NCI-H2227 treated with DMSO at 0.1 percent for 48 hours (cell line): ENCODE measurements at regions not wholly inside any gene's neighbourhood (a gene's known extent, or its start where the extent isn't known, plus 50 kb on each side); places are given as distances from the start of the nearest gene placed in this dataset.

Experiments
- DNase-seq: peaks from one replicate; lab custom pipeline; 2025; lab: John Stamatoyannopoulos, UW

DNA sequence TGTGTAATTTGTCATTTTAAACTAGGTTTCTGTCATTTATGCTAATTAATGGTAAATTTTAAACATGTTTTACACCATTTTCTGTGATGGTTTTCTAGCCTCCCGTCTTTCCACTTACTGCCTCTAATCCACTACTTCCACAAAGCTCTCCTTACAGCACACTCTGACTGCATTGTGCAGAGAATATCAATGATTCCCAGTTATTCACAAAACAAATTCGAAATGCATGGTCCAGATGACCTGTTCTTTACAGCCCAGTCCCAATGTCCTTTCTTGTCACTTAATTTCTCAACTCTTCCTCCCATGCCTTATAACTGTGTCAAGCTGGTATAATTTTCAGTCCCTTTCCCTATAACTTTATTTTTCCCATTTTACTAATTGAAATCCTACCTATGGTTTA lies 770.5 kb downstream of the USP25 start:
- no peak for DNase-seq

DNA sequence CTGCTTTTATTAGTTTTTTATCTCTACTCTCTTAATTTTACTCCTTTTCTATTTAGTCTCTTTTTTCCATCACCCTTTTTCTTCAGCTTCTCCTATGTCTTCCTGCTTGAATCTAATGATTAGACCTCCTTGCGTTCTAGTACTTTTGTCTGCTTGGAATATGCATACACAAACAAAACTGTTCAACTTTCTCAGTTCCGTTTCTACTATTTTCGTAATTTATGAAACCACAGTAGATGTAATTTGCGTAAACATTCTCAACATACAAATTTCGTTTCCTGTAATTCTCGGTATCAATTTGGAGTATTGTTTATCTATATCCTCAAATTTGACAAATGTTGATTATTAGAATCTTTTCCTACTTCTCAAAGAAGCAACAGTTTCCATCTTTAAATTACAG lies 772.5 kb downstream of the USP25 start:
- DNase-seq, result no peak

DNA sequence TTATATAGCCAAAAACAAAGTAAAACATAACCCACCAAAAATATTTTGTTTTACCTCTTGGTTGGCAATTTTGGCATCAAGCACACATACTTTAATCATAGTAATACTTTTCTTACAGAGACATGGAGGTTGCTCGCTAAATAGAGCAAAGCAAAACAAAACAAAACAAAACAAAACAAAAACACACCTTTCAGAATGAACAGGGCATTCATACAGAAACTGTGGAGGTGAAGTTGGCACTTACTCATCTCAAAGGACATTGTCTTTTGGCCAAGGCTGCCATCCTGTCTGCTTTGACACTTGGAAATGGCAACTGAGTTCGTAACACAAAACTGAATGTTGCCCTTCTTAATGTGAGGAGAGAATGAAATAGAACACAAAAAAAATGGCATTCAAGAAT lies 773.1 kb downstream of the USP25 start:
- DNase-seq, result no peak

DNA sequence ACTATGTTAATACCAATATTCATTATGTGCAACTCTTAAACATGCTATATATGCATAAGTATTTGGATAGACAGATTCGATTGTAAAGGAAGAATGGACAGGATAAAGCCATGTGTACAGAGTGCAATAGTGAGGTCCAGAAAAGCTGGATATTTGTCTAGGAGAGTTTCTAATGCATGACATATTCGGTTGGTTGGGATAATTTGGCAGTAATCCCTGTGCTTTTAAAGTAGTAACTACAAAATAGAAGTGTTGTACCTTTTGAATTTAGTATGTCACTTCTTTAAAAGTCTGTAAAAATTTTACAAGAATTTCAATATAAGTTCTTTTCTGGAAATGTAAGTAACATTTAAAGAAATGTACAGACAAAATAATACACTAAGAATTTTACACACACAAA lies 774.5 kb downstream of the USP25 start:
- DNase-seq, result no peak

DNA sequence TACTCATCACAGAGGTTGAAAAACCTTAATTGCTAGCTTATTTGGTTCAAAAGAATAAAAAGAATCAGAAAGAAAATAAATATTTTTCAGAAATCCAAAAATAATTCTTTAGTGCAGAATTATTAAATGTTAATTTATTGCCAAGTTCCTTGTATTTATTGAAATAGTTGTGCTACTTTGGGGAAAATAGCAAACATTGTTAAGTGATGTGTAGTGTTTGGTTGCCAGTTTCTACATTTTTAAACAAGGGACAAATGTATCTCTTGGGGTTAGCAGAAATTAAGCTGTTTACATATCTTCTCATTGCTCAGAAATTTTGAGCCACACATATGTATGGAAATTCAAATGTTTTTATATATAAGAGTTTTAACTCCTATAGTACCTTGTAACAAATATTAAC lies 775.0 kb downstream of the USP25 start:
- DNase-seq, result no peak

DNA sequence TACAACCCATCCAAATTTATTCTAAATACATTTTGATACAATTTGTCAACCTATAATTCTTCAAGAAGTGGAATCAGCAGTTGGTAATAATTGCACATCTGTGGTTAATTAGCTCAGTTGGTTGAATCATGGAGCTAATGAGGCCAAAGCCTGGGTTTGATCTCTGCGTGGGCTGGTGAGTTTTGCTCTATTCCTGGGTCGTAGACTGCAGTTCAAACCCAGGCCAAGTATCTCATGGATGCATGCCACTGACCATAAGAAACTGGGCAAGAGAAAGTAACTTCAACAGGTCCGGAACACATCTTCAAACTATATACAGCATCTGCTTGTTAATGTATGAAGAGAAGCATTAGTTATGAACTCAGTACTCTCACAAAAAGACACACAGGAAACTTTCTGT lies 779.7 kb downstream of the USP25 start:
- no peak for DNase-seq

DNA sequence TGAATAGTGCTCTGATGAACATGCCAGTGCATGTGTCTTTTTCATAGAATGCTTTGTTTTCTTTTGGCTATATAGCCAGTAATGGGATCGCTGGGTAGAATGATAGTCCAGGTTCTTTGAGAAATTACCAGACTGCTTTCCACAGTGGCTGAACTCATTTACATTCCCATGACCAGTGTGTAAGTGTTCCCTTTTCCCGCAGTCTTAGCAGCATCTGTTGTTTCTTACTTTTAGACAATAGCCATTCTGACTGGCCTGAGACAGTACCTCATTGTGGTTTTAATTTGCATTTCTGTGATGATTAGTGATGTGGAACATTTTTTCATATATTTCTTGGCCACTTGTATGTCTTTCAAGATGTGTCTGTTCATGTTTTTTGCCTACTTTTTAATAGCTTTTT lies 784.5 kb downstream of the USP25 start:
- no peak for DNase-seq

DNA sequence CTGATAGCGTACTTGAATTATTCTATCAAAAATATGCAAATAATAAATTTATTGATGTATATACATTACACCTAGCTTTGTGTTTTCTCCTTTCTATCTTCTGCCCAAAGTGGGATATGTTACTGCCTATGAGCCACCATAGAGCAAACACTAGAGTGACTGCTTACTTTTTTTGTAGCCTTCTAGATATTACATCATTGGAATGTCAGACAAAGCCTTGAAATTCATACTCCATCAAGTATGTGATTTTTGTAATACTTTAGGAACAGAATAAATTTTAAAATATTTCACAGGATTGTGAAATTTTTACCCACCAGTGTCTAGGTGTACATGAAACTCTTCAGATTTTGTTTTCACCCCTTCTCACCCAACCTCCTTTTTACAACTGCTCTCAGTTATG lies 787.6 kb downstream of the USP25 start:
- no peak for DNase-seq

DNA sequence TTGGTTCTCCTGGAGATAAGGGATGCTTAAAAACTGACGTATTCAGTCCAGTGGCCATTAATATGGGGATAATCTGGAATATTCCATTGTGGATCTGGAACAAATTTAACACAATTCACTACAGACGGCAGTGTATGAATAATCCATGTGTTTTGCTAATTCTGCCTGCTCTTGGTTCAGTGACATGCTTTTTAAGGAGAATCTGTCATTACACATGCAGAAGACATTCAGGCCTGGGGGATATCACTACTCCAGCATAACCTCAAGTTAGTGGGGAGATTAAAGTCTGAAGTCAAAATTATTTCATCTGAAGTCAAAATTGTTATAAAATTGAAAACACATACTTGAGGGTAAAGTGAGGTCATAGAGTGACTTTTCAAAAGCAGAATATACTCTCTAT lies 789.3 kb downstream of the USP25 start:
- no peak for DNase-seq

DNA sequence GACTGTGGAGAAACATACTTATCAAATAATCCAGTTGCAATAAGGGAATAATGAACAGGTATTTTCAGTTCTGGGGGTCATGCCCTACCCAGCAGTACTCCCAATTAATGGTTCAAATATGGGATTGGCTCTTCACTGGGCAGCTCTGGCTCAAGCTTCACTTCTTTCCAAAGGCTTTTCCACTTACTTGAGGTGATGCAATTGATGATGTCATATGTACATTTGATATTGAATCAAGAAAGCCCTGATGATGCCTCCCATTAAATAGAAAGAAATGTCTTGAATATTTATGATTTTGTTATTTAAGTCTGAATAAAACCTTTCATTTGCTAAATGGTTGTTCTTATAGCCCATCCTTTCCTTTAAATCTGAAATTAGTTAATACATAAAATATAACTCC lies 789.9 kb downstream of the USP25 start:
- DNase-seq, result no peak

DNA sequence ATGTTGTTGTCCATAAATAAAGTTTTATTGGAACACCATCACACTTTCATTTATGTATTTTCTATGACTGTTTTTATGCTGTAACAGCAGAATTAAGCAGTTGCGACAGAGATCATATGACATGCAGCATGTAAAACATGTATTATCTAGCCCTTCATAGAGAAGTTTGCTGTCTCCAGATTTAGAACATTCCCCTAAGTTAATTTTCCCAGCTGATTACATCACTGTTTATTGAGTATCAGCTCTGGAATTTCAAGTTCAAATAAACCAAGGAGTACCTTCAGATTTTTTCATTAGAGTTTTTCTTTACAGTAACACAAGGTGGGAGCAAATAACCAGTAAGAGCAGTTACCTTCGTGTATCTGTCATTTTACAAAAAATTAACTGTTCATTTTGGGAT lies 792.8 kb downstream of the USP25 start:
- DNase-seq, result no peak

DNA sequence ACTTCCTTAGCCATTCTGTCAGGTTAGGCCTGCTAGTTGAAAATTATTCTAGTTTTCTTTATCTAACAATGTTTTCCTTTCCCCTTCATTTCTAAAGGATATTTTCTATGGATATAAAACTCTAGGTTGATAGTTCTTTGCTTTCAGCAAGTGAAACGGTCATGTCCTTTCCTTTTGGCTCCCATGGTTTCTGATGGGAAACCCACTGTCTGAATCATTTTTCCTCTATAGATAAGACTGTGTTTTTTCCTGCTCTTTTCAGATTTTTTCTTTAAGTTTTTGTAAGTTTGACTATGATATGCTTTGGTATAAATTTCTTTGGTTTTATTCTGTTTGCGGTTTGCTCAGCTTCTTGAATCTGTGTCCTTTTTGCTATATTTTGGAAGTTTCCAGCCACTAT lies 800.9 kb downstream of the USP25 start:
- no peak for DNase-seq

DNA sequence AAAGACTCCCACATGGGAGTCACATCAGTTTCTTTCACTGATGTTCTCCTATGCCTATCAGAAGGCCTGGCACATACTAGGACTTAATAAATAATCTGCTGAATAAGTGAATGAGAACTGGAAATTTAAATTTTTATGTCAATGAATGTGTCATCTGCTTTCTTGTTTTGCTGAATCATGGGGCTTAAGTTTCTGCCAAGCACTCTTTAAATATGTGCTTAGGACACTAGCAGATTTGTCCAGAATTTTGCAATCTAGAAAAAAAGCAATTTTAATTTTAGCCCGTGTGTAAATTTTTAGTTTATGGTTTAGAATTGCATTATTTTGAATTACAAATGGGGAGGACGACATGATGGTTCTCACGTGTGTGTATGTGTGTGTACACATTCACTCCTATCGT lies 803.1 kb downstream of the USP25 start:
- DNase-seq, result no peak

DNA sequence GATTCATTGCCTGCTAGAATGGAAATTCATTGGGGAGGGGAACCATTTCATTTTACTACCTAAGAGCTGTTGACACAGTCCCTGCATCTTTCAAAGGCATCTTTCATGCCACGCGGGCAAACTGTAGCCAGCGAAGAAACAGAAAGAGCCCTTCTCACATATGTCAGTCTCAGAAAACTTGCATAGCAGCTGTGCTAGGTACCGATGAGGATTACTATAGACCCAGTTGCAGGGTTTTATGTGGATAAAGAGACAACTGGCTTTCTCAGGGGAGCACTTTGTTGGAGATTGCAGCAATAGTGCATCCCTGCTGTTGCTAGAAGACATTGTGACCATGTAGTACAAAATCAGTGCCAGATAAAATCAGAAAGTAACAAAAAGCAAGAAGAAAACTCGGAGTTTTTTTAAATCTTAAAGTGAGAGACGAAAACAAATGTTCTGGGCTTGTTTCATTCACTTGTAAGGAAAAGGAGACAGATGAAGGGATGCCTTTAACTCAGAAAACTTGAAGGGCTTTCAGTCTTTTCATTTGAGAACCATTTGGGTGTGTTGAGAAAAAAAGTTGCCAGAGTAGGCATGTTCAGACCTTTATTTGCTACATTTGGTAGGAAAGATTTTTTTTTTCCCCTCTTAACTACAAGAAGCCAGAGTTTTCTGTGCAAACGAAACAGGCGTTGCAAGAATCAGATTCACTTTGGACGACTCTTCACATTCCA lies 804.1 kb downstream of the USP25 start:
- peak; percentile 67 for DNase-seq

DNA sequence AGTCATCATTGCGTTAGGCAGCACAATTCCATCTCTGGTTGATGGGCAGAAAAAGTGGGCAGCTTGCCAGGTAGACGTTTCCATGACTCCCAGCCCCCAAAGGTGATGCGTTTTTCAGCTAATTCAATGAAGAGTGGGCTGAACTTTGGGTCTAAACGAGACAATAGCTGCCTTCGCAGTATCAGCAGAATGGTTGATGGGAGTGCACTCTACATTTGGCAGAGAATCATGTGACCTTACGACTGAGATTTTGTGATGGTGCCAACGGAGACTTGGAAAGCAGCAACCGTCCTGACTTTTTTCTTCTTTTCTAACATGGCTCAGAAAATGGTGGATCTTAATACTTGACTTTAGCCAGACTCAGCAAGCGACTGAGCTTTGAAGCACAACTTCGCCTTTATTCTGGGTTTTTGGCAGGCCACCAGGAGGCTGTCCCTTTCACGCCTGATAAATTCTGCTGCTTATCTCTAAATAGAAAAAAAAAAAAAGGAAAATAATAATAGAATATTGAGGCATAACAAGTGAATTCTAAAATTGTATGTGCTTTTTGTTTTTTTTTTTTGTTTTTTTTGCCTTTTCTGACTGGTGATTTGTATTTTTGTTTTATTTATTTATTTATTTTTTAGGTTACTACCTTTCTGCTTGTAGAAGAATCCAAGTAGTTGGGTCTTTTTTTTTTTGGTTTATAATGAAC lies 804.8 kb downstream of the USP25 start:
- DNase-seq, result peak; percentile 98

DNA sequence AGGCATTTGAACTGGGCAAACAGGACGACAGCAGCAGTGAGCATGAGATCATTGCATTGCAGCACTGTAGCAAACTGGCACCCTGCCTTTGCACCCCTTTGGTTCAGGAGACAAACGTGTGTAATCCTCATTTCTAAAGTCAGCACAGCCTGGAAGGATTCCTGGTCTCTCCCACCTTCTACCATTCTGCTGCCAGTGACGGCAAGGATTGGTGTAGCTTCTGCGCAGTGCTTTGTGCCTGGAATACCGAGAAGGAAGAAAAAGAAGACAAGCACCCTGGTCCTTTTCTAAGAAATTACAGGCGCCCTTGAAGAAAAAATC lies 805.3 kb downstream of the USP25 start:
- peak; percentile 79 for DNase-seq

DNA sequence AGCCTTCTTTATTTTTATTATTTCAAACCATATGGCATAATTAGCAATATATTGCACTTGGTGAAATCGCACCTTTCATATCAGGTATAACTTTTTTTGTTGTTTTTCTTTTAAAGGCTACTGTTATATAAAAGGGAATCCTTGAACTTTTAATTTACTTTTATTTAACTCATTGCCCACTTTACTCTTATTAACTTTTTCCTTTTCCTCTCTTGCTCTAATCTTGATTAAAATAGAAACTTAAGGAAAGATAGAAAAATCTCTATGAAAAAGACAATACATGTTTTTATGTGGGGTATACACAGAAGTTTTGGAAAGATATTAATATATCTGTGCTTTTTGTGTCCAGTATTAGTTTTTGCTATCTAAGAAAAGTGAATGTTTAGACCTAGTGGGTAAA lies 805.8 kb downstream of the USP25 start:
- DNase-seq, result no peak

DNA sequence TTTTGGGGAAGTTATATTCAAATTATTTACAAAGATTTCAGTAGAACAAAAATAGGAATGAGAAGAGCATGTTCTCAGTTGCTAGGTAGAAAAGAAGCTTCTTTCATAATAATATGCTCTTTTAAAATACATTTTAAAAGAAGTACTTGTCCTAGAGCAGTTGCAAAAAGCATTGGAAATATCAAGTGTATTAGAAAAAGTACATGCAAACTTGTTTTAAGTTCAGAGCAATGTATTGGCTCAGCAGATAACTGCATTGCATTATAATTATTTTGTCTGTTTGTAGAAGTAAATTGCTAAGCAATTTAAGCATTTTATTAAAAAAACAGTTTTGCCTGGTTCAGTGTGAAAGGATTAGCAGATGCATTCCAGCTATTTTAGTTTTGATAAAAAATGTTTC lies 806.4 kb downstream of the USP25 start:
- no peak for DNase-seq

DNA sequence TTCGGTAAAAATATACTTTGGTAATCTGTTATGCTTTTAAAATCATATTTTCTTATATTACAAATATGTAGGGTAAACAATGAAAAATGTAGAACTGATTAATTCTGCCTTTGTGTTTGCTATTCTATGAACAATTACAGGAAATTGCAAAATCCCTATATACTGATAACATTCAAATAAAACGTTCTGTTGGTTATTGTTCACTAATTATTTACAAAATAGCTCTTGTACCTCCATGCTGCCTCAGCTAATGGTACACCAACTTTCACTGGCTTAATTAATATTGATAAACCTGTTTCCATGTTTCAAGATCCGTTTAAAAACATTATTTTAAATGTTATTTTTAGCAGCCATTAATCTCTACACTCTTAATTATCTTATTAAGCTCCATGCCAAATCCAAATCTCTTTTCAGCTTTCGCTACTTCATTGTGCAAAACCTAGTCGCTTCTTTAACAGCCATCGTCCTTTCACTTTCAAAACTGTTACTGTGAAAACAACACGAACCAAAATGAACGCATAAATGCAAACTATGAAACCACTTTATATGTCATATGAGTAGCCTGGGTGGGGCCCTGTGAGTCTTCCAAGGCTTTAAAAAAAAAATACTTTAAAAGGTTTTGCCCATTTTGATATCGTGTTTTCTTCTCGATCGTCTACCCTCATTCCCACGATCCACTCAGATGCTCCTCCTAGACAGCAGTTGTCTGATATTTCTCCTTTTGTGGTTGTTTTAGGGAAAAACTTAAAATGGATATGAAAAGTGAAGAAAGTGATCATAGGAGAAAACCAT lies 807.1 kb downstream of the USP25 start:
- DNase-seq, result peak; percentile 70

DNA sequence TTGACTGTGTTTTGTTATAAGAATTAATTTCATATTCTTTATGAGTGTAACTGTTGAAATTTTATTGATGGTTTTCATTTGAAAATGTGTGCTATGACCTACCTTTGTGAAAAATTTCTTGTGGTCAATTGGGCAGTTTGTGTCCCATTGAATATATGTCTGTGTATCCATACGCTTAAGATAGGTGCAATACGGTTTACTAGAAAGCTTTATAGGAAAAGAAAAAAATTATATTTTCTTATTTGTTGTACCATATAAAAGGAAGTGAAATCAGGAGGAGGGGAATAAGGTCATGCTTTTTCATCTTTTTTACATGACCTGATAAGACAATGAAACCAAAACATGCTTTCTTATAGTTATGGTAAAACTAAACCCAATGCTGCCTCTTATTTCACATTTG lies 807.7 kb downstream of the USP25 start:
- DNase-seq, result peak; percentile 70

DNA sequence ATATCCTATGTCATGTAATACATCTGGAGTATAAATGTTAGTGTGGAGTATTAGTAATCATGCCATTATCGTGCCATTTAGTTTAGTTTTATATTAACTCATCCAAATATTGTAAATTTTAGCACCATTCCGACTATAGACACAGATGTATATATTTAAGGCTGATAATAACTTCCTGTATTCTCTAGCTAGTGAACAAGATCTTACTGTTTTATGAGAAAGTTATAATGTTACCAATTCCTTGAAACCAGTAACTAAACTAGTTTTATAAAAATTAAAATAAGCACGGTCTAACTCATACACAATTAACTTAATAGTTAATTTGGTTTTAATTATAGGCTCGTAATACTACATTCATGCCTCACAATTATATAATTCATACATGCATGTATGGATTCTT lies 808.6 kb downstream of the USP25 start:
- DNase-seq, result peak; percentile 73

DNA sequence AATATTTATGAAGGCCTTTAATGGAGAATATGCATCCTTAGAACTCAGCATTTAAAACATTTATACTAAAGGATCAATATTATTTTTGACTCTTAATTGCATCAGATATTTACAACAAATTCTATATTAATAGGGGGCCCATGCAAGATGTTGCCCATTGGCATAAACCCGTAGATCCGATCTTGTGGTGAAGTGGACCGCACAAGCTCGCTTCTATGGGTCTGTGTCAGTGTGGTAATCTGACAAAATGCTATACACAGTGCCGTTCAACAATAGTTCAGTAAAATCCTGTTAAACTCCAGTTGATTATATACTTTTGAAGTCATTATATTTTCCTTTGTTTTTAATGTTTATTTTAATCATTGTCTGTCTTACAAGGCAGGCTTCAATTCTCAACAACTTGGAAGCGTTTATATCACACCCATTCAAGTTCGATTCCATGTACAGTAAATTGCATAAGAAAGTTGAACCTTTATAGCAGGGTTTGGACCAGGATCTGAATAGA lies 809.2 kb downstream of the USP25 start:
- peak; percentile 56 for DNase-seq
